Chondrocyte (in vitro differentiated cells): ENCODE measurements at regions not wholly inside any gene's neighbourhood (a gene's known extent, or its start where the extent isn't known, plus 50 kb on each side); places are given as distances from the start of the nearest gene placed in this dataset.

Experiments used
- DNase-seq: peaks from one replicate; pipeline ENCODE4 v3.0.0; 2021; ENCODE audit warnings: mixed read lengths, low spot score
- H3K27ac Mint-ChIP-seq: one replicate; pipeline ENCODE4 v1.8.0; 2021; ENCODE audit warnings: mild to moderate bottlenecking, moderate library complexity, mixed read lengths; ENCODE audit not compliant: unreplicated experiment
- H3K27me3 Mint-ChIP-seq: 2 replicates; pipeline ENCODE4 v1.8.0; 2021; ENCODE audit warnings: low read depth, mixed read lengths
- H3K36me3 Mint-ChIP-seq: 2 replicates; pipeline ENCODE4 v1.8.0; 2021; ENCODE audit warnings: low read depth, mixed read lengths
- H3K4me1 Mint-ChIP-seq: 2 replicates; pipeline ENCODE4 v1.8.0; 2021; ENCODE audit warnings: low read depth, mild to moderate bottlenecking, mixed read lengths
- H3K4me3 Mint-ChIP-seq: one replicate; pipeline ENCODE4 v1.8.0; 2021; ENCODE audit warnings: mild to moderate bottlenecking, moderate library complexity, mixed read lengths; ENCODE audit not compliant: unreplicated experiment
- H3K9me3 Mint-ChIP-seq: 2 replicates; pipeline ENCODE4 v1.8.0; 2021; ENCODE audit warnings: low read depth, mixed read lengths
- CTCF ChIP-seq: fragments of 200-600 bp; sonication (generic); IDR thresholded peaks from 2 replicates; pipeline ENCODE4 v1.5.0; 2021; ENCODE audit warnings: antibody characterized with exemption, mild to moderate bottlenecking, moderate library complexity

- H3K9me3 Mint-ChIP-seq = peaks cover 4% of the 10 kb centered on the region
- no peak for DNase-seq
- H3K27ac Mint-ChIP-seq = no peak overlapping the region
- peaks cover 7% of the 10 kb centered on the region for H3K27me3 Mint-ChIP-seq
- TF ChIP-seq CTCF = no peak
- no peaks in the 10 kb centered on the region for H3K36me3 Mint-ChIP-seq
- no peak overlapping the region for H3K4me3 Mint-ChIP-seq
- H3K4me1 Mint-ChIP-seq = no peaks in the 10 kb centered on the region
Observed at GRCh38 chrX:799808-800207, 169.2 kb downstream of the SHOX start.

GRCh38 chrX:794311-794710, 163.7 kb downstream of the SHOX start:
- TF ChIP-seq CTCF = no peak
- Mint-ChIP-seq H3K4me3 (no peak overlapping the region), H3K27me3 (peaks cover 33% of the 10 kb centered on the region), H3K4me1 (no peaks in the 10 kb centered on the region), H3K27ac (no peak overlapping the region), H3K9me3 (no peaks in the 10 kb centered on the region), H3K36me3 (peaks cover 2% of the 10 kb centered on the region)
- no peak for DNase-seq

- no peaks in the 10 kb centered on the region for H3K4me1 Mint-ChIP-seq
- no peak for TF ChIP-seq CTCF
- DNase-seq = no peak
- H3K27me3 Mint-ChIP-seq = peaks cover 35% of the 10 kb centered on the region
- no peak overlapping the region for H3K27ac Mint-ChIP-seq
- H3K36me3 Mint-ChIP-seq = peaks cover 2% of the 10 kb centered on the region
- no peak overlapping the region for H3K4me3 Mint-ChIP-seq
- no peaks in the 10 kb centered on the region for H3K9me3 Mint-ChIP-seq
Observed at GRCh38 chrX:793216-793770, 162.7 kb downstream of the SHOX start.

GRCh38 chrX:791479-792034, 161.0 kb downstream of the SHOX start:
- no peak for DNase-seq
- no peaks in the 10 kb centered on the region for H3K9me3 Mint-ChIP-seq
- H3K4me1 Mint-ChIP-seq = no peaks in the 10 kb centered on the region
- peaks cover 2% of the 10 kb centered on the region for H3K36me3 Mint-ChIP-seq
- no peak overlapping the region for H3K27ac Mint-ChIP-seq
- no peak overlapping the region for H3K4me3 Mint-ChIP-seq
- H3K27me3 Mint-ChIP-seq = peaks cover 35% of the 10 kb centered on the region
- TF ChIP-seq CTCF = no peak

- no peak for DNase-seq
- no peak overlapping the region for H3K4me3 Mint-ChIP-seq
- no peaks in the 10 kb centered on the region for H3K4me1 Mint-ChIP-seq
- H3K27me3 Mint-ChIP-seq = peaks cover 35% of the 10 kb centered on the region
- no peak for TF ChIP-seq CTCF
- peaks cover 2% of the 10 kb centered on the region for H3K36me3 Mint-ChIP-seq
- no peak overlapping the region for H3K27ac Mint-ChIP-seq
- no peaks in the 10 kb centered on the region for H3K9me3 Mint-ChIP-seq
Observed at GRCh38 chrX:790783-791360, 160.3 kb downstream of the SHOX start.
